Dermis microvascular lymphatic vessel endothelial cell (primary cell): ENCODE measurements at regions not wholly inside any gene's neighbourhood (a gene's known extent, or its start where the extent isn't known, plus 50 kb on each side); places are given as distances from the start of the nearest gene placed in this dataset.
A peak's percentile ranks its signal among the peaks of the same experiment; 100 is the strongest.
"Not testable (repeated sequence)": the region's sequence is repeated elsewhere in the genome, so short reads cannot be mapped to it uniquely, and the experiment has no call there.

Experiments used
- DNase-seq, 2 donors: peaks; one replicate each; pipeline versions ENCODE4 v3.0.0 to v3.0.0-alpha.2; 2010; ENCODE audit warnings: low read depth in 2 of 2

- no peak for DNase-seq
Observed at GRCh38 chr1:30660241-30660640, 63.1 kb downstream of the MATN1 start.

- no peak for DNase-seq
Observed at GRCh38 chr1:30659702-30660101, 63.7 kb downstream of the MATN1 start.

GRCh38 chr1:30658375-30658774 is 65.0 kb downstream of the MATN1 start:
- not testable (repeated sequence) for DNase-seq

GRCh38 chr1:30658014-30658336 is 65.4 kb downstream of the MATN1 start:
- no peak for DNase-seq

- DNase-seq, result no peak
Observed at GRCh38 chr1:30657131-30658013, 66.0 kb downstream of the MATN1 start.

- no peak for DNase-seq
Observed at GRCh38 chr1:30656171-30656940, 67.0 kb downstream of the MATN1 start.

- DNase-seq, result no peak
Observed at GRCh38 chr1:30655672-30656071, 67.7 kb downstream of the MATN1 start.

- no peak for DNase-seq
Observed at GRCh38 chr1:30654188-30654587, 69.2 kb downstream of the MATN1 start.

GRCh38 chr1:30652152-30652841 is 71.1 kb downstream of the MATN1 start:
- DNase-seq, result peak; percentile 36 to 44

GRCh38 chr1:30651395-30651794 is 72.0 kb downstream of the MATN1 start:
- not testable (repeated sequence) for DNase-seq

GRCh38 chr1:30650968-30651320 is 72.4 kb downstream of the MATN1 start:
- peak; percentile 18 to 38 for DNase-seq

- peak; percentile 17 to 21 for DNase-seq
Observed at GRCh38 chr1:30650038-30650967, 73.1 kb downstream of the MATN1 start.

- DNase-seq, result no peak
Observed at GRCh38 chr1:30649321-30649991, 73.9 kb downstream of the MATN1 start.

GRCh38 chr1:30648408-30649000 is 74.9 kb downstream of the MATN1 start:
- no peak for DNase-seq

- DNase-seq, result no peak
Observed at GRCh38 chr1:30645807-30646206, 77.6 kb downstream of the MATN1 start.

- no peak for DNase-seq
Observed at GRCh38 chr1:30642391-30643120, 80.8 kb downstream of the MATN1 start.

GRCh38 chr1:30641572-30642353 is 81.6 kb downstream of the MATN1 start:
- DNase-seq, result no peak

GRCh38 chr1:30639881-30640452 is 83.4 kb downstream of the MATN1 start:
- no peak for DNase-seq
